ENCODE measurements at regions not wholly inside any gene's neighbourhood (a gene's known extent, or its start where the extent isn't known, plus 50 kb on each side); places are given as distances from the start of the nearest gene placed in this dataset.

DNA sequence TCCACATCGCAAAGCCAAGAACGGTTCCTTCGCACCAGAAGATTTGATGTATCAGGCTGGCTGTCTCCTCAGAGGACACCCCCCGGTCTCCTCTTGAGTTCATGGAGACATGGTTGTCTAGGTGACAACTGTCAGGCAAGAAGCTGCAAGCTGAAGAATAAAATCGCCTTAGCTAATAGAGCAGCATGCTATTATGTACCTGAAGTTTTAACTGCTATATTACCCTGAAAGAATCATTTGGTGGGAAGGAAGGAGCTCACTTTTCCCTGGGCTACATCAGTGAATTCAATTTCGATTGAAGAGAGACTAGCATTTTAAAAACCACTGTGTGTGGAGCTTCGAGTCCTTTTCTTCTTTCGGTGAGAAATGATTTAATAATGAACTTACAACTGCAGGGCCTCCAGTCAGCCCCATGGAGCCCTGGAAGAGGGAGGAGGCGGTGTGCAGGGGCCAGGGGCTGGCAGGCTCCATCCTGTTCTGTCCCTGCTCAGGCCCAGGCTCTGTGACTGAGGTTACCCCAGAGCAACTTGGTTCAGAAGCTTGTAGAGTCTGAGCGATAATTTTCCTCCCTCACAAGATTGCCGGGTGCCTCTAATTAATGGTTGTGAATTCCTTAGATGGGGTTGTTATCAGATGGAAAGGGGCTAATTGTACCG is 191.3 kb downstream of the MID1IP1 start:
- no peak for DNase-seq

DNA sequence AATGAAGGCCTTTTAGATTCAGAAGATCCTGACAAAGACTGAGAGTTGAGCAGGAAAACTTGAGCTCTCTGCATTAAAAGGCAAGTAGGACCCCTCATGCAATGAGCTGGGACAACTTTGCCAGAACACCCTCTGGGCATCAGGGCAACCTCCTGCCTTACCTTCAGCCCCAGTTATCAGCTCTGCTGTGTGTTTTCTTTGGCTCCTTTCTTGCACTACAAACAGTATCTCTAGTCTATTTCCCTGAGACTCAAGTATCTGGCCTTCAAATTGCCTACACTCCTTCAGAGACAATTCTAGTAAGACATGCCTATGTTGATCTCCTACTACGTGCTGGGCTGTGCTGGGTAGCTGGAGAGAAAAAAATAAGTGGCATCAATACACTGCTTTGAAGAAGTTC is 192.2 kb downstream of the MID1IP1 start:
- DNase-seq, result no peak

DNA sequence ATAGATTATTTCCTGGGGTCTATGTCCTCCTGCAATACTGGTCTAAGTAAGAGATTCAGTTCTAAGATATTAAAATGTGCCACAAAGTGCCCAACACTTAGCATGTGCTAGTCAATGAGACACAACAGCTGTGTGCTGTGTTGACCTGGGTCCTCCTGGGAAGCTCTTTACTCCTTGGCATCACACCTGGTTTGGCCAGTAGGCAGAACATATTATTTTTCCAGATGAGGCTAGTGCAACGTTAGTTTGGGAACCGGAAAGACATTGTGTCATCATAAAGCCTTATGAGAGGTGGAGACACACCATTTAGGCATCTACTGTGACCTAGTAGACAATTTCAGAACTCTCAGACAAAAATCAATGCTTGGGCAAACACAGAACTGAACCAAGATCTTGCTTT is 197.8 kb downstream of the MID1IP1 start:
- no peak for DNase-seq

DNA sequence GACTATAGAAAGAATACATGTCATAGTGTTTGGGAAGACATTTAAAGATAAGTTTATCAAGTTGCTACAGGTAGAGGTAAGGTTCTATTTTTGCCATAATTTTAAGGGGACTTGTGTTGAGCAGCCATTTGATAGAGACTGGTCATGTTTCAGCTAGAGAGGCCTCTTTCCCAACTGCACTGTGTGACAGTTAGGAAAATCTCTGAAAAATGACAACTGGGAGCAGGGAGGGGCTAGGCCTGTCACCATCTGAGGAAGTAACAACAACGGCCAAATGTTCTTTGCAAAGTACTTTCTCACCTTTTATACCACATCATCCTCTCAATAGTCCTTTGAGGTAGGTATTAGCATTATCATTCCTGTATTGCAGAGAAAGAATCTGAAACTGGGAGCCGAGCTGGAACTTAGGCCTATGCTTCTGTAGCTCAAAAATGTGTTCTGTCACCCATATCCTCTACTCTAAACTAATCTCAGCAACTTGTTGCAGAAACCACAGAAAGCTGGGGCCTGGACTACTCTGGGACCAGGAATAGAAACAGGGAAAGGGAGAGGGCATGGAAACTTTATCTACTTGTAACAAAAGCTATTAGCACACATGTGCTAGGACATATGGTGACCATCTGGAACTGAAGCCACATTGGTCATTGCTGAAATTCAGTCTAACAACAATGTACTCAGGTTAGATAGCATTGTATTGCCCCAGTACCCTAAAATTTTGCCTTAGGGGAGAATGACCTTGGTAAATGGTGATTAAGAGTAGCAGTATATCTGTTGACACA is 198.9 kb downstream of the MID1IP1 start:
- DNase-seq, result no peak

DNA sequence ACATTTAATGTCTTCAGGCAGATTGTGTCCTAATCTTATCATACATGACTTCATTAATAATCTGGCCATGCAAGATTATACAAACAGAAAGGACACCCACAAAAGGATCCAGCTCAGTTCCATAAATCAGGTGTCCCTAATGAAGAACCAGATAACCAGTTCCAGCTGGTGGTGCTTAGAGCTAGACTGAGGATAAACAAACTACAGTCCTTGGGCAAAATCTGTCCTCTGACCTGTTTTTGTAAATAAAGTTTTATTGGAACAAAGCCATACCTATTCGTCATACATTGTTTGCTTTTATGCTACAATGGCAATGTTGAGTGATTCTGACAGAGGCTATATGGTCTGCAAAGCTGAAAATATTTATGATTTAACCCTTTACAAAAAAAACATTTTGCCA is 199.5 kb downstream of the MID1IP1 start:
- no peak for DNase-seq

DNA sequence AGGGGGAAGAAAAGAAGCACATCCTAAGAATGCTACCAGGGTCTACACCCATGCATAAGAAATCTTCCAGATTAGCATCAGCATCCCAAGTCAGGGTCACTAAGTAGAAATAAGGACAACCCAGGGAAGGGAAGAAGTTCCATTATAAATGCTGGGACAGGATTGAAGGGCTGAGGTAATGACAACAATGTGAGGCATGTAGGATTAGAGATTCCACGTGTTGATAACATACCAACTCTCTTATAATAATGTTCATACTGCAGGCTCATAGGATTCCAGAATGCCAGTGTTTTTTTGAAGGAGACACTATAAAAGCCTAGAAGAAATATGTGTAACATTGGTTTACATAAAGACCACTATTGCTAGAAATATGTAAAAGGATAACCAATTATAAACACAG is 201.2 kb downstream of the MID1IP1 start:
- no peak for DNase-seq

DNA sequence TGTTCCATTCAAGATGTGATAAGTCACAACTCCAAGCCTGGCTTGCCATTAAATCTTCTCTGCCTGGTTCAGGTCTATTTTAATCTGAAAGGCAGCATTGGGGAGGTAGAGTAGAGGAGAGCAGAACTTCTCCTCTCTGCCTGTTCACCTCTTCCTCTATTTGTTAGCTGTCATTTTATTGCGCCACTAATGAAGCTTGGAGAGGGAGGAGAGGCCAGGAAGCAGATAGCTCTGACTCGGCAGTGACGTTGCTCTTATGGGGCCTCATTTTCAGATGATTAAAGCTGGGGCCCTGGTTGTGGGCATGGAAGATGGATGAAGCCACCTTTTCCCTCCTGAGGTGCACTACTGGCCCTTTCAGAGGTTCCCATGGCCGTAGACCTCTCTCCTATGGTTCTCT is 207.3 kb downstream of the MID1IP1 start:
- DNase-seq, result no peak

DNA sequence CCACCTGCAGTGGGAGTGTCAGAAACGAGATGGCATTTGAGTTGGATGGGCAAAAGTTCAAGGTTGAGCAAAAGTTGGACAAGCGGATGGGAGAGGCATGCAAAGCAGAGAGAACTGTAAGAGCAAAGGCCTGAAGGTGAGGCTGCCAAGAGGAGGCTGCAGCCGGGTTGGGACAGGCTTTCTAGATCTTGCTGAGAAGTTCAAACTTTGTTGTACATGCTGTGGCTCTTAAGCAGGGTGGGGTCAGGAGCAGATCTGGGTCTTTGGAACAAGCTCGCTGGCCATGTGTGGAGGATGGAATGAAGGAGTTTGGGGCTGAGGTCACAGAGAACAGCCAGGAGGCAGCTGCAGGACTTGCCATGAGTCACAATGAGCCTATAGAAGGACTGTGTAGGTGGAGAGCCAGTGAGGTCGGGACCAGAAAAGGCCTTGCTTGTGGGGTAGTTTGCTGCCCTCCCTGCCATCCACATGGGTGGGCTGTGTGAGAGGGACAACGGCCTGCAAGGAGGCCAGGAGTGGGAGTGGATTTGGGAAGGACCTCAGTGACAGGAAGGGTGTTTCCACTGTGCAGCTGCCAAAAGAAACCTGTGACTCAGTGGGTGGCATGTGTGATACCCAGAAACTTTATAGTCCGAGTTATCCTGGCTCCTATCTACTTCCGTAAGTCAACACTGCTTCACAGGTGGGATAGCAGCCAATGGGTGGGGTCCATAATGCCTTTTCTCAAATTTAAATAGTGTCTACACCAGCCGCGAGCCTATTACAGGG is 210.4 kb downstream of the MID1IP1 start:
- no peak for DNase-seq

DNA sequence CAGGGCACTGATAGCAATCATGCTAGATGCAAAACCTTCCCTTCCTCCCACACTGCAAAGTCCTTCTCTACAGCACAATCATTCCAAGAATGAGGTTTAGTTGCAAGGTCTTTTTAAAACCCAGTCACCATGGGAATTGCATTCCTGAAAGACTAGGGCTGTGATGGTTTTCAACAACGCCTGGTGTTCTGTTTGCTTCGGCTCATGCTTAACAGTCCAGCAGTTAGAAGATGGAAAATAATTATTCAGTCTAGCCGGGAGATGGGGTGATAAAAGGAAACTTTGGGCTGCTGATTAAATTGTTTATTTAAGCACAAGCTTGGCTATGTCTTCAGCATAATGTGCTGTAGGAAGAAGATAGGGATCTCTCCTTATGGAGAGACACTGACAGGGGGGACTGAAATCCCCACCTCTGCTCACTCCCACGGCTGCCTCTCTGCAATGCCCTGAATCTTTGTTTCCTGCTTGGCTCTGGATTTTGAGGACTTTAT is 211.4 kb downstream of the MID1IP1 start:
- DNase-seq, result no peak

DNA sequence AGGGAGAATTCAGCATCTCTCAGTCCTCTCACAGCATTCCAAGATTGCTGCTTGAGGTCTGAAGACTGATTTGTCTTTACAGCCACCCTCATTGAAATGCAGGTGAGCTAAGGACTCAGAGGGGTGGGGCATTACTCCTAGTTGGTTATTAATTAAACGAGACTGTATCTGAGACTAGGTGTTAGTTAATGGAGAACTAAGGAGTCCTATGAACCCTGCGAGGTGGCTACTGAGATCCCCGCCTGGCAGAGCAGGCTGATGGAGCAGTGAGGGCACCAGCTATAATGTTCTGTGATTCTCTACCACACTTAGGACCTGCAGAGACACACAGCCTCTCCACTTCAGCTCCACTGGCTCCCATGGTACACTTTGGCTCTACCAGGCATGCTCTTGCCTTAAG is 215.3 kb downstream of the MID1IP1 start:
- no peak for DNase-seq

DNA sequence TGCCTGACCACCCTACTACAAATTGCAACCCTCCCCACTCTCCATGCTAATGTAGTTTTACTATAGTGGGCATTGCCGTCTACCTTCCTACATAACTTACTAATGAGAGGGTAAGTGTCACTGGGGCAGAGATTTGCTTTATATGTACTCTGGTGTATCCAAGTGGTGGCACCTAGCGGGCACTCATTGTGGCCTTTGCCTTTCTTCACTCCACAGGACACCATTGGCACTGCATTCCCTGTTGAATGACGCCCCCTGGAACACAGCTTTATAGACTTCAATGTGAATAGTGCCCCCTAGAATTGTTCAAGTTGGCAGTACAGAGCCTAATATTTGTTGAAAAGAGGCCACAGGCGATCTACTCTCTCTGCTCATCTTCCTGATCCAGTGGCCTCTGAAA is 215.8 kb downstream of the MID1IP1 start:
- DNase-seq, result no peak

DNA sequence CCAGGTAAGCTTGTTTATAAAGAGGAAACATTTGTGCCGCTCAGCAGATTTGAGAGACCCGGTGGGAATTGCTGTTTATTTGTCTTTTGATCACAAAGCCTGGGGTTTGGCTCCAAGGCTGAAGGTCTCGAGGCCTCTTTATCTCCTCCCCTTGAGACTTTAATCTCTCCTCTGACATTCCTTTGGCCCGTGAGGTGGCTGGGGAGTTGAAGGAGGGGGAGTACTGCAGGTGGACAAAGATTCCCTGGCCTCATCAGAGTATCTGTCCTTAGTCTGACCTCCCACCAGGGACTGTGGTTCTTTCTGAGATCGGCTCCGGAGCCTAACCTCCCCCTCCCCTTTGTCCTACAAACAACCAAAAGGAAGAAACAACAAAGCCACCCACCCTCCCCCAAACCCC is 216.5 kb downstream of the MID1IP1 start:
- no peak for DNase-seq

DNA sequence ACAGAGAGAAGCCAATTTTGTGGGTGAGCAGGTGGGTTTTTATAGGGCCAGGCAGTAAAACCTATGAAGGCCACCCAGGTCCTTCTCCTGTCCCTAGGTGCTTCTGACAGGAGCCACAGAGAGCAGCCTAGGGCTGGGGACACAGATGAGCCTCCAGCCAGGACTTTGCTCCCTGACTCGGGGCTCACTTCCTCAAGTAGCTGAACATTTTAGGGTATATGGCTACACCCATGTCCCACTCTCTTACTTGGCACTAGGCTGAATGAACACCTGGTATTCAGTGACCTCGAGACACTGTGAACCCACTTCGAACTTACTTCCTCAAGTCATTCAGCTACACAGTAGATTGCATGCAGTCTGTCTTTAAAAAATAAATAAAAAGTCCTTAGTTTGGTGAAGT is 217.3 kb downstream of the MID1IP1 start:
- DNase-seq, result no peak

DNA sequence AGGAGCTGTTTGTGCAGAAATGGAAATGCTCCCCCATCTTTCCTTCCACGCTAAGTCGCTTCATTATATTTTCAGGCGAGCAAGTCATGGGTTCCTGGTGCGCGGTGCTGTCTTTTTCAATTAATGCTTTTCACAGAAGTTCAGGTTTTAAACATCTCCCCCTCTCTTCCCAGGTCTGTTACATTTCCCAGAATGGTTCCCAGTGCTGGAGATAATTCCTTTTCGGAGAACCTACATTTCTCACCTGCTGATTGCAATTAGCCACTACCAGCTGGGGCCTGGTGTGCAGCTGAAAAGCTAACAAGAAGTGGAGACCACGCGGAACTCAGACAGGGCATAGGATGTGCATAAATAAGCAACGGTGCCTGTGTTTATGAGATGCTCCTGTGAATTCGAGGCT is 217.8 kb downstream of the MID1IP1 start:
- DNase-seq, result no peak

DNA sequence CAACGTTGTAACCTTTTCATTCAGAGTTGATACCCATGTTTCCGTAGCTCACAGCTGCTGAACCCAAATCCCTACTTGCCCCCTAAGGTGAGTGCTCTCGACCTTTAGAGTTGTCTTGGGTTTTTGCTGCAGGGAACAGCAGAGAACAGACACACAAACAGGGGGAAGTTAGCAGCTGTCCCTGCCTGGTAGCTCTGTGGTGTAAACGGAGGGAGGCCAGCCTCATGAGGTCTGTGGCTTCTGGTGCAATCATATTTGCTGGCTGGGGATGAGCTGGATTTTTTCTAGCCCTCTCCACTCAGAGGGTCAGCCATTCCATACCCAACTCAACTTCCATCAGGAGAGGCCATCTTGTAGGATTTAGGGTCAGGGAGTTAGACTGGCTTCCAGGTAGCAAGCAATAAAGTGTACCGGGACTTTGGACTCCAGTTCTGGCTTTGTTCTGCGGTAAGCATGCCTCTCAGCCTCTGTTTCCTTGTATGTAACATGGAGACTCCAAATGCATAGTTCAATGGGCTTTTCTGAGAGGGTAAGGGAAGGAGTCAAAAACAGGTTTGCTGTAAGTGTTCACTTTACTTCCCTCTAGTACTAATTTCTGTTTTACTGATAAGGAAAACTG is 218.9 kb downstream of the MID1IP1 start:
- no peak for DNase-seq

DNA sequence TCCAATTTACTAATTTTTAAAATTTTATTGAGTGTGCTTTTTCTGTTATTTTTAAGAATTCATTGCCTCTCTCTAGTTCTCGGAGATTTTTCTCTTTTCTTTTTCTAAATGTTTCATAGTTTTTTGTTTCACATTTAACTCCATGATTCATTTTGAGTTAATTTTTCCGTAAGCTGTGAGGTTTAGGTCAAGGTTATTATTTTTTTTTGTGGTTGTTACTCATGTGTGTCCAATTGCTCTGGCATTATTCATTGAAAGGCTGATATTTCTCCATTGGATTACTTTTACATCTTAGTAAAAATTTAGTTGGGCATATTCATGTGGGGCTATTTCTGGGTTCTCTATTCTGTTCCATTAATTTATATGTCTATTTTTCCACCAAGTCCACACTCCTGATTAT is 220.8 kb downstream of the MID1IP1 start:
- no peak for DNase-seq

DNA sequence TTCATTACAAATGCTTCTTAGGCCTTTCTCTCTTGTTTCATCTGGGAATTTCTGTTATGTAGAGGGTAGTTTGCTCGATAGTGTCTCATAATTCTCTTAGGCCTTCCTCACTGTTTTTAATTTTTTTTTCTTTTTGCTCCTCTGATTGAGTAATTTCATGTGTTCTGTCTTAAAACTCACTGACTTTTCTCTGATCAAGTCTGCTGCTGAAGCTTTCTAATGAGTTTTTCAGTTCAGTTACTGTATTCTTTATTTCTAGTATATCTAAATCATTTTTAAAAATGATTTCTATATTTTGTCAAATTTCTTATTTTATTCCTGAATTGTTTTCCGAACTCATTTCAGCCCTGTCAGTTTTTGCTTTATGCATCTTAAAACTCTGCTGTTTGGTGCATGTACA is 228.0 kb downstream of the MID1IP1 start:
- DNase-seq, result no peak

DNA sequence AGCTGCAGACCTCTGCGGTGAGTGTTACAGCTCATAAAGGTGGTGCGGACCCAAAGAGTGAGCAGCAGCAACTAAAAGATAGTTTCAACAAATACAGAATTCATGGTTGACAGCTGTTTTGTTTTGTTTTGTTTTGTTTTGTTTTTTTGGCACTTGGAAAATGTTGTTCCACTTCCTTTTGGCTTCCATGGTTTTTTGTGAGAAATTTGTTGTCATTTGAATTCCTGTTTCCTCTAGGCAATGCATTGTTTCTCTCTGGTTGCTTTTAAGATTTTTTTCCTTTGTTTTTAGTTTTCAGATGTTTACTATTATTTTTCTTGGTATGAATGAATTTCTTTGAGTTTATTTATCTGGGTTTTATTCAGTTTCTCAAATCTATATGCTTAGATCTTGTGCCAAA is 229.4 kb downstream of the MID1IP1 start:
- DNase-seq, result no peak

DNA sequence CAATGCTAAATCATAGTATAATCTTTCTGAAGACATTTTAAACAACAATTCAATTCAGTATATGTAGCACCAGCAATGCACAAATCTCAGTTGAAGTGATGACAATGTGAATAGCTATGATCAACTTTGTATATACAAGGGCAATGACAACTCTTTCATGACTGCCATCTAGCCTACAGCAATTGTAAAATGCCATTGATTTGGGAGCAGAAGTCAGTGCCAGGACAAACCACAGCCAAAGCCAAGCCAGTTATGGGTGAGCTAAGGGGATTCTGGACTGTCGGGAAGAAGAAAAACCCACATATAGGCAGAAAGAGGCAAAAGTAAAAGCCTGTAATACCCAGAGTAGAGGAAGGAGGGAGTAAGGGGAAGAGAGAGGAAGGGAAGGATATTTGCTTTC is 238.6 kb downstream of the MID1IP1 start:
- no peak for DNase-seq

DNA sequence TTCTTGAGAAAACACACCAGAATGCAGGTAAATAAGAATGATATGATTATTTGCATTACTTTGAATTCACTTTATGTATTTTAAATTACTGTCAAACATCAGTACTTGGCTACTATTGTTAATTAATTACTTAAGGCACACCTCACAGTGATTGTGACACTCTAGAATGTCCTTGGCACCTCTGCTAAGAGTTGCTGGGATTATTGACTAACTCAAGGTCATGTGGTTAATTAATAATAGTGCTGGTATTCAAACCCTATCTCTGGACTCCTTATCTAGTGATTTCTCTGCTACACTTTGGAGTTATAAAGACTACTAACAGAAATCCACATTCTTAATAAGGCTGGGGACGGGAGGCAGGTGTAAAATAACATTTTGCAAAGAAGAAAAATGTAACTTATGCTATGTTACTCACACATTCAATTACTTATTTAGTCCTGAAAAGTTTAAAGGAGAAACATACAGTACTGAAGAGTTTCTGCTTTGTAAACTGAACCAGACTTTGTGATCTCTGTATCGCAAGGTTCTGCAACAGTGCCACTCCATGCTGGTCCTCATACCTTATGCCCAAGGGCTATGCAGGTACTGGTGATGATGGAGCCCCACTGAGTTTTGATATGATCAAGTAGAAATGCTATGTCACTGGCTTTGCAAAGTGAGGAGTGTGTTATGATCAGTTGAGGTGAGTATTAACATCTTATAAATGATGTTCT is 242.7 kb downstream of the MID1IP1 start:
- no peak for DNase-seq

DNA sequence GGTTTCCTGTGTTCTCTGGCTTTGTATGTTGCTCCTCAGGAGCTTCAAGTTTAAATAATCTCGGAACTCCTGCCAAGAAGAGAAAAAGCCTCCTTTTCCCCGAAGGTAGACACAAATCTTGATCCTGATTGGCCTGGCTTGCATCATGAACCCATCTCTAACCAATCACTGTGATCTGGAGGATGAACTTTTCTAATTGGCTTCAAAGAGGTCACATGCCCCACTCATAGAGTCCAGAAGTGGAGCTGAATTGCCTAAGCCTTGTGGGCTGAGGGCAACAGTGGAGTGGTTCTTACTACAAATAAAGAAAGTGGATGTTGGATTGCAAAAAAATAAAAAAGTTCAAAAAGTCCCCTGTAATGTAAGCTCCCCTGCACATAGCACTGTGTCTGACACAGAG is 245.9 kb downstream of the MID1IP1 start:
- no peak for DNase-seq

DNA sequence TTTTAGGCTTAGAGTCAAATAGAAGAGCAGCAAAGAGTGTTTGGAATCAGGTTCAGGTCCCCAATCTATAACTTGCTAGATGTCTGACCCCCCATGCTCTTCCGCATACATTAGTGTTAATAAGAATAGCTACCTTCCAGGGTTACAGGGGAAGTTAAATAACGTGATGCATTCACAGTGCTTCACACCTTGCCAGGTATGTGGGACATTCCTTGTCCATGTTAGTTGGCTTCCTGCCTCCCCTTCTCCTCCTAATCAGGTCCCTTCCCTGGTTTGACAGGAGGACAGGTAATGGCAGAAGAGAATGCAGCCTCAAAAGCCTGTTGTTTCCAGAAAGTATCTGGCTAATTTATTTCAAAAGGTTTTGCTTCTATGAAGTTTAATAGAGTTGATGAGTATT is 248.7 kb downstream of the MID1IP1 start:
- no peak for DNase-seq

DNA sequence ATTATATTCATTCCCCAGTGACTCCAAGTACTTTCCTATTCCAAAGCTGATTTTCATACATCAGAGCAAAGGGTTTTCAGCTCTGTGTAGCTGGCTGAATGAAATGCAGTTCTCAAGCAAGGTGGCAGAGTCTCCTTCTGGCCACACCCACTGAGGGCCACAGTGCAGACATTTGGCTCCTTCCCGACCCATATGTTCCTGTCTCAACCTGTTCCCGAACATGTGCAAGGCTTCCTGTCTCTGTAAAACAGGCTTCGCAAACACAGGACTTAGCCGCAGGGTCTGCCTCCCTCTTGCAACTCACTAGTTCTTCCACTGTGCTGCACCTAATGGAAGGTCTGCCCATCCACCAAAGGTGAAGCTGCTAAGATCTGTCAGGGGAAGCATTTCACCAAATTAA is 249.2 kb downstream of the MID1IP1 start:
- no peak for DNase-seq

All from NCI-H345 (cell line).